Stimulated activated CD8-positive, alpha-beta memory T cell treated with anti-CD3 and anti-CD28 coated beads, Interleukin-2, amount 100 ng/mL, for 1 hour (primary cell): ENCODE measurements at regions not wholly inside any gene's neighbourhood (a gene's known extent, or its start where the extent isn't known, plus 50 kb on each side); places are given as distances from the start of the nearest gene placed in this dataset.
"Not testable (repeated sequence)": the region's sequence is repeated elsewhere in the genome, so short reads cannot be mapped to it uniquely, and the experiment has no call there.

Experiments used
- DNase-seq, 2 donors: peaks; one replicate each; pipeline ENCODE4 v3.0.0-alpha.2; 2020; ENCODE audit warnings: low read depth in 2 of 2

GRCh38 chr5:1588071-1588694 is 64.4 kb upstream of the LPCAT1 start:
- not testable (repeated sequence) for DNase-seq

GRCh38 chr5:1583081-1583875 is 59.5 kb upstream of the LPCAT1 start:
- not testable (repeated sequence) for DNase-seq

DNA sequence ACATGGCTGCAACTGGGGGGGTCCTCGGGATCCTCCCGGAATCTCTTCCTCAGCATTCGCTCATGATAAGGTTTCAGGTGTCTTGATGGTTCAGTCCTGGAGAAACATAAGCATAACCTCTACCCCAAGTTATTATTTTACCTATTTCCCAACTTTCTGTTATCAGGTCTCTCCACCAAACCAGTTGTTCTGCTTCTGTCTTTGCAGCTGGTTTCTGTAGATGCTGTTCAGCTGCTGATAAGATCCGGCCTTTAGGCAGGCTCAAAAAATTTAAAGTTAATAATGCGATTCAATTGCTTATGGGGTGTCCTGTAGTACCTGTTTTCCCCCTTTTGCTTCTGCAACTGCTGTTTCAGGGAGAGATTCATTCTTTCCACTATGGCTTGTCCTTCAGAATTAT is 55.6 kb upstream of the LPCAT1 start:
- not testable (repeated sequence) for DNase-seq

GRCh38 chr5:1576851-1577250 is 53.1 kb upstream of the LPCAT1 start:
- DNase-seq, result not testable (repeated sequence)

GRCh38 chr5:1575991-1576714 is 52.4 kb upstream of the LPCAT1 start:
- not testable (repeated sequence) for DNase-seq

- not testable (repeated sequence) for DNase-seq
Observed at GRCh38 chr5:1575491-1575890, 51.7 kb upstream of the LPCAT1 start.

DNA sequence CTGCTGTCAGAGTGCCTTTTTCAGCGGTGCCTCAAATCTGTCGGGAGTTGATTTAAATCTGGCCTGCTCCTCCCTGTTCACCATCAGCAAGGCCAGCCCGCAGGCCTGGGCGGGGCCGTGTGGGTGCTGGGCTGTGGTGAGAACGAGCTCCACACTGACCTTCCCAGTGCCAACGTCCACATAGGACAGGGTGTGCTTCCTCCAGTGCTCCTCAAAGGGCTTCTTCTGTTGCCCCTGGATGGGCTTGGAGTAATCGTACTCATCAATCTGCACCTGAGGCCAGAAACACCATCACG is 50.2 kb upstream of the LPCAT1 start:
- DNase-seq, result not testable (repeated sequence)

- not testable (repeated sequence) for DNase-seq
Observed at GRCh38 chr5:1573217-1574022, 49.7 kb upstream of the LPCAT1 start.
